ENCODE measurements at regions not wholly inside any gene's neighbourhood (a gene's known extent, or its start where the extent isn't known, plus 50 kb on each side); places are given as distances from the start of the nearest gene placed in this dataset.

DNA sequence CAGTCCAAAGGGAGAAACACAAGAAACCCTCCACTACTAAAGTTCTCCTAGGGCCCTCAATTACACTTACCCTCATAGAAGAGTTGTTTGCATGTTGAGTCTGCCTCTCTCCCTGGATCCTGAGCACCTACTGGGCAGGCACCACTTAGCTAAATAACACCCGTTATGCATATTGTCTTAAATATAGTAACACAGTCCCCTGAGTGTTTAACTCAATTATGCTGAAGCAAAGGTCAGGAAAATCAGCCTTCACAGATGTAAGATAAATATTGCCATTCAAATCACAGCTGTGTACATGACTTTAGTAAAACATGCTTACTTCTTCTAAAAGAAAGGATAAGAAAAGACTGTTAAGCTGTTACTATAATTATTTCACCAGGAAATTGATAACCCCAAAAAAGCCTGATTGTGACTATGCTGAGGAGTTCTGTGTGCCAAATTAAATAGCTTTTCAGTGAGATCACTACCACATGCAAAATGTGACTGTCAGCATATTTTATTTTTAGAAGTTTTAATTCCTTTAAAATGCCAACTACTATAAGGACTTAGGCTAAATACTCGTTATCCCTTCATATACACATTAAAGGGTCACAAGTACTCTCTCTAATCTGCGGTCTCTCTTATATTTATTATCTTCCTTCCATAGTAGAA lies 733.9 kb upstream of the PHF14 start:
- Mint-ChIP-seq H3K4me1 (no peaks in the 10 kb centered on the region), H3K27ac (no peak overlapping the region), H3K36me3 (no peaks in the 10 kb centered on the region), H3K4me3 (no peak overlapping the region), H3K9me3 (peaks cover 0 to 4% (median 0%) of the 10 kb centered on the region in 3 donors), H3K27me3 (no peaks in the 10 kb centered on the region)

DNA sequence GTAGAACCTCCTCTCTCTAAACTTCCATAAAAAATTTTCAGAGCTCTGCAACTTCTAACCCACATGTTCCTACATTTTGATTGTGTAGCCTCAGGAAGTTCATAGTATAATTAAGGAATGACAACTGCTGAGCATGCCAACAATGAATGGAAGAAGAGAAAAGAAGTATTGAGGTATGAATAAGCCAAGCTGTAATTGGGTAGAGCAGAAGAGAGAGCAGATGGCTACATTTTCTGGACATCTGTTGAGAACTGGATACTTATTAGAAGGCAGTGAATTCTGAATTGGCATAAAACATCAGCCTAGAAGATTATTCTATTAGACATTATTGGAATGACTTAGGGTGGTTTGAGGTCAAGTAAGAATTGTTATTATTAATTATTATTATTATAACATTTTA lies 728.3 kb upstream of the PHF14 start:
- peaks cover 3 to 15% (median 7%) of the 10 kb centered on the region in 3 donors for H3K9me3 Mint-ChIP-seq
- H3K27ac Mint-ChIP-seq = no peak overlapping the region
- H3K4me3 Mint-ChIP-seq = no peak overlapping the region
- H3K4me1 Mint-ChIP-seq = peaks cover 0 to 3% (median 0%) of the 10 kb centered on the region in 3 donors
- H3K27me3 Mint-ChIP-seq = no peaks in the 10 kb centered on the region
- no peaks in the 10 kb centered on the region for H3K36me3 Mint-ChIP-seq

DNA sequence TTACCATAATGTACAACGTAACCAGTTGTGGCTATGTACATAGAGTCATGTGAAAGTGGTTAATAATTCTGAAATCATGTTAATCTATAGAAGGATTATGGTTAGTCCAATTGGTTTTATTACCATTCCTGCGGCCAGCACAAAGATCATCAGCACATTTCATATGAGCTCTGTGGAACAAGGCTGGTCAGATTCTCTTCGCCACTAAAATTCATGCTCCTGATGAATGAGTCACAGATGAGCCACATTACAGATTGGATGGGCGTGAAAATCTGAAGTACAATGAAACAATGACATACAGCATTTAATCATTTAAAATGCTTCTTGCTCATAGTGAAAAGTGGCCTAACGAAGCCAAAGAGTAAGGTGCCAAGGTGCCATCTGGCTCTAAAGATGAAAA lies 716.2 kb upstream of the PHF14 start:
- Mint-ChIP-seq H3K9me3 (peaks cover 0 to 2% (median 0%) of the 10 kb centered on the region in 3 donors), H3K4me3 (no peak overlapping the region), H3K4me1 (no peaks in the 10 kb centered on the region), H3K27me3 (no peaks in the 10 kb centered on the region), H3K36me3 (no peaks in the 10 kb centered on the region), H3K27ac (no peak overlapping the region)

DNA sequence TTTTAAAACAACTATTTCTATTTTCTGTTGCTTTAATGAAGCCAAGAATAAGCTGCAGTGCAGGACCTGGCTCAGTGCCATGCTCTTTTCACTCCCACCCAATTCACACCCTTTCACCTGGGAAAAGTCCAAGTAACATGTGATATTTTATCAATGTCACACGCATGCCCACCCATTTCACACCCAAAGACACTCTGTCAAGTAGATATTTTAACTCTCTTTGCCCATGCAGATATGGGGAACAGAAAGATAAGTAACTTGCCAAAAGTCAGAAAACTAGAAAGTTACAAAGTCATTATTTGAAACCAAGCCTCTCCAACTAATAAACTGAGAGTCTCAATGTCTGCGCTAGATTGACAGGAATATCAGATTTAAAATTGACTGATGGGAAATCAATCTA lies 706.7 kb upstream of the PHF14 start:
- Mint-ChIP-seq H3K9me3 (peaks cover 0 to 6% (median 0%) of the 10 kb centered on the region in 3 donors), H3K4me3 (no peak overlapping the region), H3K27ac (no peak overlapping the region), H3K36me3 (no peaks in the 10 kb centered on the region), H3K27me3 (no peaks in the 10 kb centered on the region), H3K4me1 (no peaks in the 10 kb centered on the region)

DNA sequence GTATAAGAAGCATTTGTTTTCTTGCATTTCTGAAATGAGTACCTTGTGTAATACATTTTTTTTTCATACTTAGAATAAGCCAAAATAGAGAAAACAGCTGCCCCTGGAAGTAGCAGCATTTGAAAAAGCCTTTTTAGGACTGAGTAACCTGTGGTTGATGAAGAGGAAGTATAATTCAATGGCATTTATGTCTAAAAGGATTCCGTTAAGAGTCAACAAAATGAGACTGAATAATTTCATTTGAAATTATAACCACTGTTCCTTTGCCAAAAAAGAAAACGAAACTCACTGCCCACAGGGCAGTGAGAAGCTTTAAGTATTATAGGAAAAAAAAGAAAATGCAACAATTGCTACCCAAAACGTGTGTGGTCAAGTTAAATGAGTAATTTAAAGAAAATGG lies 705.6 kb upstream of the PHF14 start:
- H3K4me1 Mint-ChIP-seq = no peaks in the 10 kb centered on the region
- H3K36me3 Mint-ChIP-seq = no peaks in the 10 kb centered on the region
- H3K27me3 Mint-ChIP-seq = no peaks in the 10 kb centered on the region
- H3K9me3 Mint-ChIP-seq = peaks cover 0 to 4% (median 2%) of the 10 kb centered on the region in 3 donors
- no peak overlapping the region for H3K4me3 Mint-ChIP-seq
- H3K27ac Mint-ChIP-seq = no peak overlapping the region

DNA sequence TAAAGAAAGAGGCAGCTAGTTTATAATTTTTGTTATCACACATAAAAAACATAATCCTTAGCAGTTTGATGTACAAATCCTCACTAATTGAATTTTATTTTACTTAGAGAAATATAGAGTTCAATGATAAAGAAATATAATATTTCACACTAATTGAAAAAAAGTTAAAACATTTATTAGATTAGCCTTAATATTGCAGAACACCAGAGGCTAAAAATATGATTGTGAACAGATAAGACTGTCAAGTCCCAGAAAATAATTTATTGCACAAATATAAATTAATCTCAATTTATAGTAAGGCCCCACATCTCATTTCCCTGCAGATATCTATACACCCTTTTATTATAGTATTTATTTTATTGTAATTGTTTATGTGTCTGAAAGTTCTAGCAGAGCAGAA lies 690.8 kb upstream of the PHF14 start:
- H3K4me1 Mint-ChIP-seq = no peaks in the 10 kb centered on the region
- H3K27me3 Mint-ChIP-seq = no peaks in the 10 kb centered on the region
- no peak overlapping the region for H3K4me3 Mint-ChIP-seq
- peaks cover 0 to 11% (median 3%) of the 10 kb centered on the region in 3 donors for H3K9me3 Mint-ChIP-seq
- H3K36me3 Mint-ChIP-seq = no peaks in the 10 kb centered on the region
- no peak overlapping the region for H3K27ac Mint-ChIP-seq

DNA sequence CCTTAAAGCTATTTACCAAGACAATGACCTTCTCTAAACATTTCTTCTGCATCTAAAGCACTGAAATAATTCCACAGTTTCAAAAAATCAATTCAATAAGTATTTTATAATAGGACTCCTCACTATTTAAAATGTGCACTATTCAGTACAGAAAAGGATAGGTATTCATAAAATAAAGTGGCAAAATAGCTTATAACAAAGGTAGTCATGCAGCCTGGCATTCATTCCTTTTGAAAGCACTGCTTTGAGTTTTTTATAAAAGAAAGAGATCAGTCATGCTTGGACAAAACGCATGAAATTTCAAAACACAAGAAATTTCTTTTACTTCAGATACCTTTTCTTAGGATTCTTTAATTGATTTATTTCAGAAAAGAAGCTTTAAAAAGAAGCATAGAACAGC lies 689.7 kb upstream of the PHF14 start:
- H3K9me3 Mint-ChIP-seq = peaks cover 0 to 11% (median 3%) of the 10 kb centered on the region in 3 donors
- H3K27ac Mint-ChIP-seq = no peak overlapping the region
- H3K27me3 Mint-ChIP-seq = no peaks in the 10 kb centered on the region
- H3K4me1 Mint-ChIP-seq = no peaks in the 10 kb centered on the region
- H3K4me3 Mint-ChIP-seq = no peak overlapping the region
- no peaks in the 10 kb centered on the region for H3K36me3 Mint-ChIP-seq

DNA sequence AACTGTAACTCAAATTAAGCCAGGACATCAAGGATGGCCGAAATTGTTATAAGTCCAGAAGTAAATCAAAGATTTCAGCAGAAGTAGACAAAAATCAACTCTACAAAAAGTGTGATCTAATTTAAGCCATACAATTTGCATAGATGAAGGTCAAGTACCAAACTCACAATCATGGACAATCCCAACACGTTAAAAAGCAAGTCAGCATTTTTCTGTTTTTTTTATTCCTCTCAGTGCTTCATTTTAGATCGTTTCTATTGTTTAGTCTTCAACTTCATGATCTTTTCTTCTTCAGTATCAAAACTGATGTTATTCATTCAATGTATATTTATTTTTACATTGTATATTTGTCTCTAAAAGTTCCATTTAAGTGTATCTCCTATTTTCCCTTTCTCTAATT lies 674.3 kb upstream of the PHF14 start:
- Mint-ChIP-seq H3K9me3 (peaks cover 2 to 7% (median 3%) of the 10 kb centered on the region in 3 donors), H3K27ac (no peak overlapping the region), H3K4me1 (no peaks in the 10 kb centered on the region), H3K36me3 (no peaks in the 10 kb centered on the region), H3K4me3 (no peak overlapping the region), H3K27me3 (no peaks in the 10 kb centered on the region)

DNA sequence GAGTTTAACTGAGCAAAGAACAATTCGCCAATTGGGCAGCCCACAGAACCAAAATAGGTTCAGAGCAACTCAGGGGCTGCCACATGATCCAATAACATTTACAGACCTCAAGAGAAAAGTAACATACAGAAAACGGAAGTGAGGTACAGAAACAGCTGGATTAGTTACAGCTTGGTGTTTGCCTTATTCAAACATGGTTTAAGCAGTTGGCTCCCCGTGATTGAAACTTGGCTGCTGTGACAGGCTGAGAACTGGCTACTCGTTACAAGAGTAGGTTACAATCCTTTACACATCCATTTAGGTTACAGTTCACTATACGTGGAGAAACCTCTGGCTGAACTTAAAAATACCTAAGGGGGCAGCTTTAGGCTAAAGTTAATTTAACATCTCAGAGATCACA lies 673.1 kb upstream of the PHF14 start:
- Mint-ChIP-seq H3K27me3 (no peaks in the 10 kb centered on the region), H3K9me3 (peaks cover 0 to 7% (median 2%) of the 10 kb centered on the region in 3 donors), H3K27ac (no peak overlapping the region), H3K4me1 (no peaks in the 10 kb centered on the region), H3K4me3 (no peak overlapping the region), H3K36me3 (no peaks in the 10 kb centered on the region)

DNA sequence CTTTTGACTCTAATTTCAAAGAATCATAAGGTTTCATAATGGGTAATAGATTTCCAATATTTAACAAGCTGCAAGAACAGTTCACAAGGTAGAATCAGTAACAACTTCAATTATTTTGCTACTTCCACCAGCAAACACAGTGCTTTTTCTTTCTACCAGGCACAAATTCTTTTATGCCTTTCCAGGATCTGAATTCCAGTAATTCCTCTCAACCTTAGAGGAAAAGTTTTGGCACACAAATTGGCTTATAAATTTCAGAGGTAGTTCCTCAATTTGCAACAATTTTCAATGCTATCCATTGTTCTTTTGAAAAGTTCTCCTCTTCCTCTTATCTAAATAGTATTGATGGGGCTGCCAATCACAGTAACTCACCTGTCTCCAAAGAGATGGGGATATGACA lies 665.4 kb upstream of the PHF14 start:
- Mint-ChIP-seq H3K4me3 (no peak overlapping the region), H3K27ac (no peak overlapping the region), H3K9me3 (peaks cover 3 to 7% (median 4%) of the 10 kb centered on the region in 3 donors), H3K4me1 (no peaks in the 10 kb centered on the region), H3K27me3 (no peaks in the 10 kb centered on the region), H3K36me3 (peaks cover 2% of the 10 kb centered on the region)

DNA sequence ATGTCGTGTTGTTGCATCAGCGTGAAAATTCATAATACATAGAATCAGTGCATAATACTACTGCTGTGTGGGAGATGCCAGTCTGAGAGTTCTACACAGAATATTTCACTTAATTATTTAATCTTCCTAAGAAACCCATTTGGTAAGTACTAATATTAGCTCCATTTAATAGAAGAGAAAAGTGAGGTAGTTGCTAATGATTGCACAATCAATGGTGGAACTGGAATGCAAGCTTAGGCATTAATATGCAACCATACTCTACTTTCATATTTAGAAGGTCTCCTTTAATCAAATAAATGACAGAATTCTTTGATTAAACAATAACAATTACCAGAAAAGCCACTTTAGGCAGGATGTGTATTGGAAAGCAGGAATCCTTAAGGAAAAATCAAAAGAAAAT lies 660.7 kb upstream of the PHF14 start:
- peaks cover 3% of the 10 kb centered on the region for H3K36me3 Mint-ChIP-seq
- no peaks in the 10 kb centered on the region for H3K4me1 Mint-ChIP-seq
- no peaks in the 10 kb centered on the region for H3K27me3 Mint-ChIP-seq
- H3K9me3 Mint-ChIP-seq = peaks cover 2 to 9% (median 5%) of the 10 kb centered on the region in 3 donors
- no peak overlapping the region for H3K27ac Mint-ChIP-seq
- H3K4me3 Mint-ChIP-seq = no peak overlapping the region

DNA sequence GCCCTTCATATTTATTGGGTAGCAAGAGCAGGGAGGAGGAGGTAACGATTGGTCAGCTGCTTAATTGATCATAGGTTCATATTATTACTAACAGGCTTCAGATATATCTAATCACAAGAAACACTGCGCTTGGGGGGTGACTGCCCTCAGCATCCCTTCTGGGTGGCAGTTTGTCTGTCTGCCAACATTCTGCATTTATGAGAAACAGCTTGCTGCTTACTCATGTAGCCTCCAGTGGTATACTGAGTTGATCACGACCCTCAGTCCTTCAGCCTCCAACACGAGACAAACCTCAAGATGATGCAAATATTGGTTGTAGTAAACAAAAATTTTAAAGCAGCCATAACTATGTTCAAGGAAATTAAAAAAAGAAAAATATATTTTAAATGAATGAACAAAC lies 657.8 kb upstream of the PHF14 start:
- no peak overlapping the region for H3K27ac Mint-ChIP-seq
- peaks cover 3% of the 10 kb centered on the region for H3K36me3 Mint-ChIP-seq
- no peaks in the 10 kb centered on the region for H3K27me3 Mint-ChIP-seq
- no peak overlapping the region for H3K4me3 Mint-ChIP-seq
- H3K4me1 Mint-ChIP-seq = no peaks in the 10 kb centered on the region
- peaks cover 3 to 13% (median 6%) of the 10 kb centered on the region in 3 donors for H3K9me3 Mint-ChIP-seq

DNA sequence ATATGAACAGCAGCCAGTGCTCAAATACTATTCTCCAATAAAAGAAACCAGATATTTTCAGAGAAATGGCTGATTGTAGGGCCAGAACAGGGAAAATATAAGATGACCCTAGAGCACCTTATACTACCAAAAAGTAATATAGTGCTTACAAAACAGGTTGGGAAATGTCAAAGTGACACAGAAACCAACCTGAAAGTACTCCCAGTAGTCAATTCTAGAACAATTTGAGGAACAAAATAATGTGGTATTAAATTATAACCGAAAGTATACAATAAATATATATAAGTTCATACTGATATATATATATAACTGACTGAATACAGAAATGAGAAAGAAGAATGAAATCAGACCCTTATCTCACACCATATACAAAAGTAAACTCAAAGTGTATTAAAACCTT lies 657.2 kb upstream of the PHF14 start:
- Mint-ChIP-seq H3K27ac (no peak overlapping the region), H3K27me3 (no peaks in the 10 kb centered on the region), H3K9me3 (peaks cover 3 to 13% (median 6%) of the 10 kb centered on the region in 3 donors), H3K4me3 (no peak overlapping the region), H3K36me3 (peaks cover 3% of the 10 kb centered on the region), H3K4me1 (peaks cover 0 to 2% (median 0%) of the 10 kb centered on the region in 3 donors)

DNA sequence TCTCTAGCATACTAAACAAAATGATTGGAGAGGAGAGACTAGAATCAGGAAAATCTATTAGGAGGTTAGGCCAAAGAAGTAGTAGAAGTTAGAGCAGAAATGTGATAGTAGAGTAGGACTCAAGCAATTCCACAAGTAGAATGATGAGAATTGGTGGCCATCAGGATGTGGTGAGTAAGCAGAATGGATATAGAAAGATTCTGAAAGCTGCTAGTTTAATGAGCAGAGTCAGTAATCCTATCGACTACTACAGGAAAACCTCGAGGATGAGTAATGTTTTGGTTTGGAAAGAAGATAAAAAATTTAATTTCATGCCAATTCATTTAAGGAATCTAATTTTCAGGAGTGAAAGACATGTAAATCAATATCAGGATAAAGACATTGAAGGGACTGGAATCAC lies 648.3 kb upstream of the PHF14 start:
- Mint-ChIP-seq H3K4me1 (peaks cover 0 to 2% (median 0%) of the 10 kb centered on the region in 3 donors), H3K4me3 (no peak overlapping the region), H3K27me3 (no peaks in the 10 kb centered on the region), H3K27ac (no peak overlapping the region), H3K36me3 (no peaks in the 10 kb centered on the region), H3K9me3 (no peaks in the 10 kb centered on the region)

DNA sequence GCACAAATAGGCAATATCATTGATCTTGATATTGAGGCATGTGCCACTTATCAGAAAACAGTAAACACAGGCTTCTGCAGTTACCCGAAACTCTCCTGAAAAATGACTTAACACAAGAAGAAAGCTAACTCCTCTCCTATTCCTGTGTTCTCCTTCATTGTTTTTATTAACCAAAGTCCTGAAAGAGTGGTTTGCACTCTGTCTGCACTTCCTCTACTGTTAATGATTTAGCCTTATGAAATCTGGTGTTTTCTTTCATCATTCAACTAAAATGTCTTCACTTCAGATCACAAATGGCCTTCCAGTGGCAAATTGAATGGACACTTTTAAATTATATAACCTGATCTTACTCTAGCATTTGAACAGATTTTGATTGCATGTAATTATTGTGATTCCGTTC lies 630.6 kb upstream of the PHF14 start:
- H3K36me3 Mint-ChIP-seq = no peaks in the 10 kb centered on the region
- H3K27ac Mint-ChIP-seq = no peak overlapping the region
- H3K4me3 Mint-ChIP-seq = no peak overlapping the region
- no peaks in the 10 kb centered on the region for H3K27me3 Mint-ChIP-seq
- no peaks in the 10 kb centered on the region for H3K4me1 Mint-ChIP-seq
- peaks cover 0 to 11% (median 1%) of the 10 kb centered on the region in 3 donors for H3K9me3 Mint-ChIP-seq

DNA sequence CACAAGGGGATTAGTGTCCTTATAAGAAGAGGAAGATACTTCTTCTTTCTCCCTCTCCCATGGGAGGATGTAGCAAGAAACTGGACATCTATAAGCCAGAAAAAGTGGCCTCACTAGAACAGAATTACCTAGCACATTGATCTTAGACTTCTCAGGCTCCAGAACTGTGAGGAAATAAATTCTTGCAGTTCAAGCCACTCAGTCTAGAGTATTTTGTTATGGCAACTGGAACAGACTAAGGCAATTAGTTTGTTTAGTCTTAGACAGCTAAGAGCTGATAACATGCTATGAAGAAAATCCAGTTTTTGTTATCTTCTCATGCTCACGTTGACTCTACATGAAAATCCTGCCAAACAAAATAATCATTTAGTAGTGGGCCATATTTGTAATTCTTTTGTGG lies 627.6 kb upstream of the PHF14 start:
- Mint-ChIP-seq H3K27ac (no peak overlapping the region), H3K36me3 (no peaks in the 10 kb centered on the region), H3K4me3 (no peak overlapping the region), H3K9me3 (peaks cover 0 to 6% (median 1%) of the 10 kb centered on the region in 3 donors), H3K27me3 (no peaks in the 10 kb centered on the region), H3K4me1 (no peaks in the 10 kb centered on the region)

Measured in IgD-negative memory B cell (primary cell).